ENCODE measurements at regions not wholly inside any gene's neighbourhood (a gene's known extent, or its start where the extent isn't known, plus 50 kb on each side); places are given as distances from the start of the nearest gene placed in this dataset.

- H3K27ac ChIP-seq = no peak overlapping the region
- 95% methylated on average over 3 of the region's 3 CpGs for WGBS
- no peaks in the 10 kb centered on the region for H3K36me3 ChIP-seq
- H3K4me1 ChIP-seq = no peaks in the 10 kb centered on the region
- TF ChIP-seq POLR2A (IDR thresholded peaks at IDR 0.05) (no peak), EP300 (IDR thresholded peaks at IDR 0.05) (no peak), POLR2AphosphoS5 (IDR thresholded peaks at IDR 0.05) (no peak), CTCF (IDR thresholded peaks at IDR 0.05) (no peak)
- no peaks in the 10 kb centered on the region for H3K27me3 ChIP-seq
- H3K4me3 ChIP-seq = no peak overlapping the region
- no peak for DNase-seq (ENCODE audit: low spot score in 2 of 2)
- no peaks in the 10 kb centered on the region for H3K9me3 ChIP-seq
Observed at GRCh38 chr2:51707625-51708024, 675.7 kb upstream of the NRXN1 start.

- H3K27ac ChIP-seq = no peak overlapping the region
- no peak for TF ChIP-seq EP300 (IDR thresholded peaks at IDR 0.05)
- H3K4me1 ChIP-seq = no peaks in the 10 kb centered on the region
- H3K27me3 ChIP-seq = no peaks in the 10 kb centered on the region
- WGBS = 51% methylated on average over 3 of the region's 3 CpGs
- no peaks in the 10 kb centered on the region for H3K36me3 ChIP-seq
- no peak overlapping the region for H3K4me3 ChIP-seq
- H3K9me3 ChIP-seq = no peaks in the 10 kb centered on the region
- DNase-seq (ENCODE audit: low spot score in 2 of 2) = no peak
Observed at GRCh38 chr2:51706220-51706619, 674.3 kb upstream of the NRXN1 start.

- WGBS = 56% methylated on average over 1 of the region's 1 CpG
- TF ChIP-seq EP300 (IDR thresholded peaks at IDR 0.05) (no peak), POLR2AphosphoS5 (IDR thresholded peaks at IDR 0.05) (no peak), POLR2A (IDR thresholded peaks at IDR 0.05) (no peak), CTCF (IDR thresholded peaks at IDR 0.05) (no peak)
- no peak overlapping the region for H3K27ac ChIP-seq
Observed at GRCh38 chr2:51705417-51705816, 673.5 kb upstream of the NRXN1 start.

GRCh38 chr2:51698021-51698420, 666.1 kb upstream of the NRXN1 start:
- no peak overlapping the region for H3K4me3 ChIP-seq
- H3K9me3 ChIP-seq = no peaks in the 10 kb centered on the region
- 78% methylated on average over 3 of the region's 3 CpGs for WGBS
- no peak overlapping the region for H3K27ac ChIP-seq
- no peaks in the 10 kb centered on the region for H3K36me3 ChIP-seq
- no peaks in the 10 kb centered on the region for H3K4me1 ChIP-seq
- H3K27me3 ChIP-seq = no peaks in the 10 kb centered on the region
- TF ChIP-seq EP300 (IDR thresholded peaks at IDR 0.05) (no peak), POLR2AphosphoS5 (IDR thresholded peaks at IDR 0.05) (no peak), POLR2A (IDR thresholded peaks at IDR 0.05) (no peak), CTCF (IDR thresholded peaks at IDR 0.05) (no peak)
- DNase-seq (ENCODE audit: low spot score in 2 of 2) = no peak

More at GRCh38 chr2:51705417-51705816, 673.5 kb upstream of the NRXN1 start:
- no peaks in the 10 kb centered on the region for H3K9me3 ChIP-seq
- H3K36me3 ChIP-seq = no peaks in the 10 kb centered on the region
- DNase-seq (ENCODE audit: low spot score in 2 of 2) = no peak
- no peak overlapping the region for H3K4me3 ChIP-seq
- H3K4me1 ChIP-seq = no peaks in the 10 kb centered on the region
- H3K27me3 ChIP-seq = no peaks in the 10 kb centered on the region

- Histone ChIP-seq H3K9me3 (no peaks in the 10 kb centered on the region), H3K36me3 (no peaks in the 10 kb centered on the region), H3K27me3 (no peaks in the 10 kb centered on the region), H3K27ac (no peak overlapping the region), H3K4me1 (no peaks in the 10 kb centered on the region), H3K4me3 (no peak overlapping the region)
- 57% methylated on average over 5 of the region's 5 CpGs for WGBS
- no peak for DNase-seq (ENCODE audit: low spot score in 2 of 2)
- TF ChIP-seq POLR2A (IDR thresholded peaks at IDR 0.05) = no peak
- TF ChIP-seq CTCF (IDR thresholded peaks at IDR 0.05) = no peak
- TF ChIP-seq POLR2AphosphoS5 (IDR thresholded peaks at IDR 0.05) = no peak
- no peak for TF ChIP-seq EP300 (IDR thresholded peaks at IDR 0.05)
Observed at GRCh38 chr2:51697095-51697494, 665.2 kb upstream of the NRXN1 start.

GRCh38 chr2:51695531-51695930, 663.6 kb upstream of the NRXN1 start:
- TF ChIP-seq CTCF (IDR thresholded peaks at IDR 0.05) (no peak), EP300 (IDR thresholded peaks at IDR 0.05) (no peak), POLR2AphosphoS5 (IDR thresholded peaks at IDR 0.05) (no peak), POLR2A (IDR thresholded peaks at IDR 0.05) (no peak)
- 53% methylated on average over 1 of the region's 1 CpG for WGBS
- Histone ChIP-seq H3K27ac (no peak overlapping the region), H3K27me3 (no peaks in the 10 kb centered on the region), H3K4me3 (no peak overlapping the region), H3K36me3 (no peaks in the 10 kb centered on the region), H3K4me1 (no peaks in the 10 kb centered on the region), H3K9me3 (no peaks in the 10 kb centered on the region)
- DNase-seq (ENCODE audit: low spot score in 2 of 2) = no peak

All from suprapubic skin (tissue), 4 donors.